ENCODE measurements at regions not wholly inside any gene's neighbourhood (a gene's known extent, or its start where the extent isn't known, plus 50 kb on each side); places are given as distances from the start of the nearest gene placed in this dataset.
"Not testable (repeated sequence)": the region's sequence is repeated elsewhere in the genome, so short reads cannot be mapped to it uniquely, and the experiment has no call there.

GRCh38 chr4:71107726-71108125 lies 114.3 kb downstream of the DCK start:
- Histone ChIP-seq H3K27me3 (no peaks in the 10 kb centered on the region), H3K36me3 (no peaks in the 10 kb centered on the region), H3K4me3 (no peak overlapping the region), H3K27ac (no peak overlapping the region), H3K9me3 (no peaks in the 10 kb centered on the region), H3K4me1 (no peaks in the 10 kb centered on the region)
- no peak for DNase-seq
- TF ChIP-seq POLR2A (IDR thresholded peaks at IDR 0.05) (no peak), EP300 (IDR thresholded peaks at IDR 0.05) (no peak), POLR2AphosphoS5 (IDR thresholded peaks at IDR 0.05) (no peak)
- TF ChIP-seq, protein P1, sequence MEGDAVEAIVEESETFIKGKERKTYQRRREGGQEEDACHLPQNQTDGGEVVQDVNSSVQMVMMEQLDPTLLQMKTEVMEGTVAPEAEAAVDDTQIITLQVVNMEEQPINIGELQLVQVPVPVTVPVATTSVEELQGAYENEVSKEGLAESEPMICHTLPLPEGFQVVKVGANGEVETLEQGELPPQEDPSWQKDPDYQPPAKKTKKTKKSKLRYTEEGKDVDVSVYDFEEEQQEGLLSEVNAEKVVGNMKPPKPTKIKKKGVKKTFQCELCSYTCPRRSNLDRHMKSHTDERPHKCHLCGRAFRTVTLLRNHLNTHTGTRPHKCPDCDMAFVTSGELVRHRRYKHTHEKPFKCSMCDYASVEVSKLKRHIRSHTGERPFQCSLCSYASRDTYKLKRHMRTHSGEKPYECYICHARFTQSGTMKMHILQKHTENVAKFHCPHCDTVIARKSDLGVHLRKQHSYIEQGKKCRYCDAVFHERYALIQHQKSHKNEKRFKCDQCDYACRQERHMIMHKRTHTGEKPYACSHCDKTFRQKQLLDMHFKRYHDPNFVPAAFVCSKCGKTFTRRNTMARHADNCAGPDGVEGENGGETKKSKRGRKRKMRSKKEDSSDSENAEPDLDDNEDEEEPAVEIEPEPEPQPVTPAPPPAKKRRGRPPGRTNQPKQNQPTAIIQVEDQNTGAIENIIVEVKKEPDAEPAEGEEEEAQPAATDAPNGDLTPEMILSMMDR (IDR thresholded peaks at IDR 0.05): no peak
- intact Hi-C loops (cut with DNase I): no loop called here
- WGBS, 2 donors: 59 to 87% methylated on average over 2 of the region's 2 CpGs

DNA sequence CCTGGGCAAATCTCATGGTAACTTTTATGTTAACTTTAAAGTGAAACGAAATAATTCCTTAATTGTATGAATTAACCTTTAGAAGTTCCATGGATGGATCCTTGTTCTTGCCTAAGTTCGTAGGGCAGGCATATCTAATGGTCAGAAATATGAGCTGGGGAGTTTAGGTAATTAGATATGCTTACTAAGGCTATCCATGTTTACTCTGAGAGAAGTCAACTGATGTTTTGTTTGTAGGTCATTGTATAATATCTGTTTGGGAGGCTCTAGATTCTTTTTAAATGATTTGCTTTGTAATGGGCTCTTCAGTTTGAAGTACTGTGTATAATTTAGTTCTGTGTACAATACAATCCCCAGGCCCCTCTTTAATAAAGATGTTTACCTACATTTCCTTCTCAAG lies 117.0 kb downstream of the DCK start:
- H3K27me3 ChIP-seq: no peaks in the 10 kb centered on the region
- no peak for DNase-seq
- H3K4me1 ChIP-seq: no peaks in the 10 kb centered on the region
- no peaks in the 10 kb centered on the region for H3K36me3 ChIP-seq
- intact Hi-C loops (cut with DNase I): no loop called here
- no peak for TF ChIP-seq POLR2A (IDR thresholded peaks at IDR 0.05)
- no peak for TF ChIP-seq EP300 (IDR thresholded peaks at IDR 0.05)
- TF ChIP-seq POLR2AphosphoS5 (IDR thresholded peaks at IDR 0.05): no peak
- TF ChIP-seq, protein P1 (IDR thresholded peaks at IDR 0.05): no peak
- H3K4me3 ChIP-seq: no peak overlapping the region
- WGBS, 2 donors: 76 to 86% methylated on average over 2 of the region's 2 CpGs
- H3K27ac ChIP-seq: no peak overlapping the region
- H3K9me3 ChIP-seq: no peaks in the 10 kb centered on the region

- H3K27ac ChIP-seq; intact Hi-C loops (cut with DNase I); H3K9me3 ChIP-seq; H3K4me1 ChIP-seq; DNase-seq; H3K36me3 ChIP-seq; H3K27me3 ChIP-seq; H3K4me3 ChIP-seq: not testable (repeated sequence)
- 69 to 84% methylated on average over 4 of the region's 4 CpGs for WGBS, 2 donors
These were observed 117.7 kb downstream of the DCK start for GRCh38 chr4:71111133-71111532.

GRCh38 chr4:71113294-71113693 lies 119.8 kb downstream of the DCK start:
- Histone ChIP-seq H3K4me1 (no peaks in the 10 kb centered on the region), H3K4me3 (no peak overlapping the region)
- intact Hi-C loops (cut with DNase I): no loop called here

DNA sequence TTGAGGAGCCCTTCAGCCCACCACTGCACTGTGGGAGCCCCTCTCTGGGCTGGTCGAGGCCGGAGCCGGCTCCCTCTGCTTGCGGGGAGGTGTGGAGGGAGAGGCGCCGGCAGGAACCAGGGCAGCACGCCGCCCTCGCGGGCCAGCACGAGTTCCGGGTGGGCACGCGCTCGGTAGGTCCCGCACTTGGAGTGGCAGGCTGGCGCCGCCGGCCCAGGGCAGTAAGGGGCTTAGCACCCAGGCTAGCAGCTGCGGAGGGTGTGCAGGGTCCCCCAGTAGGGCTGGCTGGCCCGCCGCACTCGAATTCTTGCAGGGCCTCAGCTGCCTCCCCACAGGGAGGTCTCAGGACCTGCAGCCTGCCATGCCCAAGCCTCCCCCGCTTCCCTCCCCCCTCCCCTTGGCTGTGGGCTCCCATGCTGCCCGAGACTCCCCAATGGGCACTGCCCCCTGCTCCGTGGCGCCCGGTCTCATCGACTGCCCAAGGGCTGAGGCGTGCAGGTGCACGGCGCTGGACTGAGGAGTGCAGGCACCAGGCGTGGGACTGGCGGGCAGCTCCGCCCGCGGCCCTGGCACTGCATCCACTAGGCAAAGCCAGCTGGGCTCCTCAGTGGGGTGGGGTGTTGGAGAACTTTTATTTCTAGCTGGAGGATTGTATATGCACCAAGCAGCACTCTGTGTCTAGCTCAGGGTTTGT lies 127.5 kb downstream of the DCK start:
- Histone ChIP-seq H3K27ac (no peak overlapping the region), H3K9me3 (no peaks in the 10 kb centered on the region), H3K36me3 (no peaks in the 10 kb centered on the region), H3K4me3 (no peak overlapping the region), H3K27me3 (no peaks in the 10 kb centered on the region), H3K4me1 (no peaks in the 10 kb centered on the region)
- intact Hi-C loops (cut with DNase I): no loop called here
- no peak for DNase-seq
- TF ChIP-seq POLR2AphosphoS5 (IDR thresholded peaks at IDR 0.05): no peak
- TF ChIP-seq EP300 (IDR thresholded peaks at IDR 0.05): no peak
- no peak for TF ChIP-seq POLR2A (IDR thresholded peaks at IDR 0.05)
- TF ChIP-seq, protein P1 (IDR thresholded peaks at IDR 0.05): no peak
- WGBS, 2 donors: 94 to 95% methylated on average over 37 of the region's 37 CpGs

More at GRCh38 chr4:71113294-71113693, 119.8 kb downstream of the DCK start:
- H3K36me3 ChIP-seq: no peaks in the 10 kb centered on the region
- DNase-seq: no peak
- TF ChIP-seq EP300 (IDR thresholded peaks at IDR 0.05): no peak
- TF ChIP-seq, protein P1 (IDR thresholded peaks at IDR 0.05): no peak
- TF ChIP-seq POLR2AphosphoS5 (IDR thresholded peaks at IDR 0.05): no peak
- no peak for TF ChIP-seq POLR2A (IDR thresholded peaks at IDR 0.05)
- no peak overlapping the region for H3K27ac ChIP-seq
- H3K9me3 ChIP-seq: no peaks in the 10 kb centered on the region
- WGBS, 2 donors: 32 to 78% methylated on average over 1 of the region's 1 CpG
- H3K27me3 ChIP-seq: no peaks in the 10 kb centered on the region
